Osteoblast (primary cell): ENCODE measurements at regions not wholly inside any gene's neighbourhood (a gene's known extent, or its start where the extent isn't known, plus 50 kb on each side); places are given as distances from the start of the nearest gene placed in this dataset.

Source experiments
- DNase-seq: peaks from one replicate; pipeline ENCODE4 v3.0.0; 2011; ENCODE audit warnings: low spot score, mixed read lengths; ENCODE audit not compliant: insufficient read length; ENCODE audit errors: missing footprints
- H2AFZ ChIP-seq: 2 replicates; pipeline ENCODE4 v1.6.0; 2011; ENCODE audit warnings: mild to moderate bottlenecking, low read length
- H3K27ac ChIP-seq: 2 replicates; pipeline ENCODE4 v1.5.1; 2011; ENCODE audit warnings: mild to moderate bottlenecking, low read depth, low read length, moderate library complexity
- H3K27me3 ChIP-seq: 2 replicates; pipeline ENCODE4 v1.6.0; 2012; ENCODE audit warnings: mild to moderate bottlenecking, control low read depth, inconsistent platforms, low read length, moderate library complexity; ENCODE audit not compliant: insufficient read depth
- H3K36me3 ChIP-seq: 2 replicates; pipeline ENCODE4 v1.5.1; 2011; ENCODE audit warnings: mild to moderate bottlenecking, low read length, control low read depth, moderate library complexity; ENCODE audit not compliant: insufficient read depth
- H3K4me1 ChIP-seq: 2 replicates; pipeline ENCODE4 v1.5.1; 2011; ENCODE audit warnings: mild to moderate bottlenecking, low read length, control low read depth, moderate library complexity; ENCODE audit not compliant: insufficient read depth
- H3K4me2 ChIP-seq: 2 replicates; pipeline ENCODE4 v1.6.0; 2011; ENCODE audit warnings: mild to moderate bottlenecking, low read length; ENCODE audit not compliant: insufficient read depth
- H3K4me3 ChIP-seq: fragments of 200-600 bp; sonication (generic); 3 replicates; pipeline ENCODE4 v1.5.1; 2012; ENCODE audit warnings: mild to moderate bottlenecking, low read length, inconsistent platforms; ENCODE audit not compliant: insufficient read depth
- H3K79me2 ChIP-seq: 2 replicates; pipeline ENCODE4 v1.6.0; 2012; ENCODE audit warnings: mild to moderate bottlenecking, low read length, control low read depth, inconsistent platforms; ENCODE audit not compliant: insufficient read depth
- H3K9me3 ChIP-seq: 2 replicates; pipeline ENCODE4 v1.5.1; 2011; ENCODE audit warnings: low read depth, low read length, control low read depth
- H4K20me1 ChIP-seq: 2 replicates; pipeline ENCODE4 v1.6.0; 2012; ENCODE audit warnings: mild to moderate bottlenecking, low read length, control low read depth; ENCODE audit not compliant: insufficient read depth
- TF ChIP-seq, protein P1 (sequence below): IDR thresholded peaks from 2 replicates; pipeline ENCODE4 v1.5.1; 2011; ENCODE audit warnings: mild to moderate bottlenecking, low read depth, low read length, moderate library complexity; ENCODE audit errors: extremely low read depth

DNA sequence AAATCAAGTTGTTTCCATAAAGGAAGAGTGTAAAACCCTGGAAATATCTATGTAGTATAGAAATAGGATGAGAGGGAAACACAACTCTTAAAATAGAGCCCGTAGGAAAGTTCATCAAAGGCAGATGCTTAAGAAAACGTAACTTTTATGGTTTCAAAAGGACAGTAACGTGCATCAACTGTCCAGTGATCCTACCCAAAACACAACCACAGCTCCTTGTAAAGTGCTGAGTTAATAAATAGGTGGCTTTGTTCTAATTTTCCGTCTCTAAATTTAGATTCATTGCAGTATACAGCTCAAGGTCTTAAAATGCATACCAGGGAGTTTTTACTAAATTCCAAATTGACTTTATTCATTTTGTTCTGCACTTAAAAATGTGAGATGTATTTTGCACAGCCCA, 282.1 kb upstream of the ID2 start:
- H3K4me3 ChIP-seq: no peak overlapping the region
- H3K79me2 ChIP-seq: no peaks in the 10 kb centered on the region
- no peak for DNase-seq
- H3K27me3 ChIP-seq: no peaks in the 10 kb centered on the region
- H2AFZ ChIP-seq: no peak overlapping the region
- no peaks in the 10 kb centered on the region for H4K20me1 ChIP-seq
- no peaks in the 10 kb centered on the region for H3K4me1 ChIP-seq
- TF ChIP-seq, protein P1, sequence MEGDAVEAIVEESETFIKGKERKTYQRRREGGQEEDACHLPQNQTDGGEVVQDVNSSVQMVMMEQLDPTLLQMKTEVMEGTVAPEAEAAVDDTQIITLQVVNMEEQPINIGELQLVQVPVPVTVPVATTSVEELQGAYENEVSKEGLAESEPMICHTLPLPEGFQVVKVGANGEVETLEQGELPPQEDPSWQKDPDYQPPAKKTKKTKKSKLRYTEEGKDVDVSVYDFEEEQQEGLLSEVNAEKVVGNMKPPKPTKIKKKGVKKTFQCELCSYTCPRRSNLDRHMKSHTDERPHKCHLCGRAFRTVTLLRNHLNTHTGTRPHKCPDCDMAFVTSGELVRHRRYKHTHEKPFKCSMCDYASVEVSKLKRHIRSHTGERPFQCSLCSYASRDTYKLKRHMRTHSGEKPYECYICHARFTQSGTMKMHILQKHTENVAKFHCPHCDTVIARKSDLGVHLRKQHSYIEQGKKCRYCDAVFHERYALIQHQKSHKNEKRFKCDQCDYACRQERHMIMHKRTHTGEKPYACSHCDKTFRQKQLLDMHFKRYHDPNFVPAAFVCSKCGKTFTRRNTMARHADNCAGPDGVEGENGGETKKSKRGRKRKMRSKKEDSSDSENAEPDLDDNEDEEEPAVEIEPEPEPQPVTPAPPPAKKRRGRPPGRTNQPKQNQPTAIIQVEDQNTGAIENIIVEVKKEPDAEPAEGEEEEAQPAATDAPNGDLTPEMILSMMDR: no peak
- H3K4me2 ChIP-seq: no peak overlapping the region
- no peak overlapping the region for H3K27ac ChIP-seq
- H3K36me3 ChIP-seq: no peaks in the 10 kb centered on the region
- H3K9me3 ChIP-seq: no peaks in the 10 kb centered on the region

DNA sequence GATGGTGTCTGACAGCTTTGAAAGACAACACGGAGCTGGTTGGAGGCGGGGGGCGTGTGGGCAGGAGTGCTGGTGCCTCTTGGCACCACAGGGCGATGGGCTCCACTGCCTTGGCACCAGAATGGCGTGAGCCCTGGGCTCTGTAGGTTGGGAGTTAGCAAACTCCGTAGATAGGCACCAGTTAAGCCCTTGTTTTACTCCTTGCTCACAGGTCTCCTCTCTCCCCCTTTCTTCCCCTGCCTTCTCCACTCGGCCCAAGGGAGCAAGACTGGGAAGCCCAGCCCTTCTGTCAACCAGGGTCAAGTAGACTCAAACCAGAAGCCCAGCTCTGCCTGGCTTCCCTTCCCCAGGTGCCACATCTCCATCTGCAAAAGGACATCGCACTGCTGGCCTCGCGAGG, 281.7 kb upstream of the ID2 start:
- Histone ChIP-seq H3K9me3 (no peaks in the 10 kb centered on the region), H4K20me1 (no peaks in the 10 kb centered on the region), H3K4me2 (no peak overlapping the region), H3K4me3 (no peak overlapping the region), H3K36me3 (no peaks in the 10 kb centered on the region), H3K27ac (no peak overlapping the region), H3K27me3 (no peaks in the 10 kb centered on the region), H3K4me1 (no peaks in the 10 kb centered on the region), H2AFZ (no peak overlapping the region), H3K79me2 (no peaks in the 10 kb centered on the region)
- TF ChIP-seq, protein P1: no peak
- no peak for DNase-seq

DNA sequence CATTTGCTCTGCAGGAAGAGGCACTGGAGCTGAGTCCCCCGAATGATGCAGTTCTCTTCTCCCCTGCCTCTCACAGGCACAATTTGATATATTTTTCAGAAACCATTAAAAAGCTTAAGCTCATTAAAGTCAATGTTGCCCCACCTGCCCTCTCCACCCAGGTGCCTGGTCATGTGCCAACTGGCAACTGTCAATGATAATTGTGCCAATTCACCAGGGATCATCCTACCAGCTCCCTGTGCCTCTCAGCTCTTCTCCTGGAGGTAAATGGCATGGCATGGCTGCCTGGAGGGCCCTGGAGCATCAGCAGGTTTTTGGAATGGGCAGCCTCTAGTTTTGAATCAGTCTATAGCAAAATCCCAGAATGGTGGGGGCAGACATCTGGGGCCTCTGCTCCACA, 279.6 kb upstream of the ID2 start:
- TF ChIP-seq, protein P1: no peak
- no peak overlapping the region for H3K4me2 ChIP-seq
- H3K4me3 ChIP-seq: no peak overlapping the region
- no peaks in the 10 kb centered on the region for H3K9me3 ChIP-seq
- H3K27ac ChIP-seq: no peak overlapping the region
- no peaks in the 10 kb centered on the region for H3K36me3 ChIP-seq
- H3K79me2 ChIP-seq: no peaks in the 10 kb centered on the region
- H3K27me3 ChIP-seq: no peaks in the 10 kb centered on the region
- H4K20me1 ChIP-seq: no peaks in the 10 kb centered on the region
- no peak for DNase-seq
- no peak overlapping the region for H2AFZ ChIP-seq
- H3K4me1 ChIP-seq: no peaks in the 10 kb centered on the region

DNA sequence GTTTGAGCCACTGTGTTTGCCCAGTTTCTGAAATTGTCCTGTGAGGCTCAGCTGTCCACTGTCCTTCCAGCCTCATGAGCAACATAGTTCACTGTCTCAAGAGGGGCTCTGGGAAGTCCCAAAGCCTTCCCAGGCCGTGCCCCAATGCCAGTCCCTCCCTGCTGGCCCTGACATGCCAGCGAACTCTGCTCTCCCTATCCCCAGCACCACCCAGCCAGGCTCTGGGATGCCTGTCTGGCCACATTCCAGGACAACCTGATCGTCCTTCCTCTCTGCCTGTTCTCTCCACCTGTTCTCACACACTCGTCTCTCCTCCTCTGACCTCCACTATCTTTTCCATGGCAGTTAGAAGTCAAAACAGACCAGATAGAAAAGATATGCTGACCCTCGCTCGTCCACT, 278.0 kb upstream of the ID2 start:
- Histone ChIP-seq H2AFZ (no peak overlapping the region), H3K4me3 (no peak overlapping the region), H4K20me1 (no peaks in the 10 kb centered on the region), H3K4me1 (no peaks in the 10 kb centered on the region), H3K27me3 (no peaks in the 10 kb centered on the region), H3K27ac (no peak overlapping the region), H3K79me2 (no peaks in the 10 kb centered on the region), H3K4me2 (no peak overlapping the region), H3K9me3 (no peaks in the 10 kb centered on the region), H3K36me3 (no peaks in the 10 kb centered on the region)
- no peak for DNase-seq
- TF ChIP-seq, protein P1: no peak
